ENCODE measurements at regions not wholly inside any gene's neighbourhood (a gene's known extent, or its start where the extent isn't known, plus 50 kb on each side); places are given as distances from the start of the nearest gene placed in this dataset.

DNA sequence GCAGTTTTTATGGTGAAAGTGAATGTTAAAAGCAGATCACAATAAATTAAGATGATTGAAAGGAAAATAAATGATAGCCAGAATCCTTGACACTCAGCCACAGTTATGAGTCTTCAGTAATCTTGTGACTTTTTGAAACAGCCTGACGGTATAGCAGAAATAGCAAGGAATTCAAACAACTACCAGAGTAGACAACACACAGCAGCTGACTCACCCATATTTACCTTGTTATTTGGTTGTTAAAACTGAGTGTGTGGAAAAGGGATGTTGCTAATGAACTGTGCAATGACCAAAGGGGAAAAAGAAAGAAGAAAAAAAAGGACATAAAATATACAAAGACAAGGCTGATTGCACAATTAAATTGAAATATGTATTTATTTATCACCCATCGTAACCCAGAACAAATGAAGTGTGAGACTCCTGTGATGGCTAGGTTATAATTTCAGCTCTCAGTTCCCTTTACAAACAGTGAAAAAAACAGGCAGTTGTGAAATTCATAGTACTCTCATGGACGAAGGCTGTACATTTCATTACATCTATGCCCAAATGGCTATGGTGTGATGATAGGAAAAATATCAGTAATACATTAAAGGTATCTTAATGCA is 1023.0 kb upstream of the SORCS1 start (continued):
- TF ChIP-seq POLR2AphosphoS5 (IDR thresholded peaks at IDR 0.05; ENCODE audit: low read depth, low read length): no peak
- TF ChIP-seq FOSL1 (IDR thresholded peaks at IDR 0.05; ENCODE audit: low read depth): no peak
- TF ChIP-seq ZFX (IDR thresholded peaks at IDR 0.05): no peak
- no peak for TF ChIP-seq EGR1 (IDR thresholded peaks at IDR 0.05; ENCODE audit: low read depth)

DNA sequence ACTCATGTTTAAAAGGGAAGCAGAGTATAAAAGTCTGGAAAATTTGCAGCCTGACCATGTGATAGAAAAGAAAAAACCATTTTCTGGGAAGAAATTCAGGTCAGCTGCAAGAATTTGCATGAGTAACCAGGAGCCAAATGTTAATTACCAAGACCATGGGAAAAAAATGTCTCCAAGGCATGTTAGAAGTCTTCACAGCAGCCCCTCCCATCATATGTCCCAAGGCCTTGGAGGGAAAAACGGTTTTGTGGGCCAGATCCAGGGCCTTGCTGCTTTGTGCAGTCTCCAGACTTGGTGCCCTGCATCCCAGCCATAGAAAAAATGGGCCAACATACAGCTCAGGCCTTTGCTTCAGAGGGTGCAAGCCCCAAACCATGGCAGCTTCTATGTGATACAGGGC is 1019.6 kb upstream of the SORCS1 start:
- POLR2A ChIA-PET: no interaction called here
- Histone ChIP-seq H3K79me2 (ENCODE audit: insufficient read depth, low read length) (no peaks in the 10 kb centered on the region), H3K27me3 (ENCODE audit: insufficient read depth, low read length) (no peaks in the 10 kb centered on the region), H3K27ac (ENCODE audit: low read depth, low read length) (no peak overlapping the region), H3K9me2 (ENCODE audit: insufficient read depth) (no peaks in the 10 kb centered on the region), H2AFZ (ENCODE audit: low read depth, low read length, poor library complexity, severe bottlenecking) (no peak overlapping the region), H3K4me3 (replicated peaks in 1 of 2; ENCODE audit: low read depth in 1 of 2, low read length in 2 of 2) (no peak overlapping the region), H3K9me3 (ENCODE audit: control insufficient read depth in 1 of 2, insufficient read depth in 1 of 2, low read depth in 1 of 2, low read length in 2 of 2) (peaks cover 50 to 64% of the 10 kb centered on the region in 2 experiments; a peak in 3 of 4 replicates), H3K36me3 (ENCODE audit: control insufficient read depth in 1 of 2, insufficient read depth in 2 of 2, low read length in 2 of 2) (no peaks in the 10 kb centered on the region), H3K4me1 (ENCODE audit: control insufficient read depth in 1 of 2, insufficient read depth in 2 of 2, low read length in 2 of 2) (no peaks in the 10 kb centered on the region), H4K20me1 (ENCODE audit: insufficient read depth) (no peaks in the 10 kb centered on the region), H3K9ac (ENCODE audit: low read length) (no peak overlapping the region), H3K4me2 (ENCODE audit: low read length) (no peak overlapping the region)
- BruUV-seq (replicated peaks): no TSS peak
- DNase-seq (ENCODE audit: low read depth, low spot score) (no peak), ATAC-seq (no peak)
- CTCF ChIA-PET: no interaction called here
- TF ChIP-seq, protein P1, sequence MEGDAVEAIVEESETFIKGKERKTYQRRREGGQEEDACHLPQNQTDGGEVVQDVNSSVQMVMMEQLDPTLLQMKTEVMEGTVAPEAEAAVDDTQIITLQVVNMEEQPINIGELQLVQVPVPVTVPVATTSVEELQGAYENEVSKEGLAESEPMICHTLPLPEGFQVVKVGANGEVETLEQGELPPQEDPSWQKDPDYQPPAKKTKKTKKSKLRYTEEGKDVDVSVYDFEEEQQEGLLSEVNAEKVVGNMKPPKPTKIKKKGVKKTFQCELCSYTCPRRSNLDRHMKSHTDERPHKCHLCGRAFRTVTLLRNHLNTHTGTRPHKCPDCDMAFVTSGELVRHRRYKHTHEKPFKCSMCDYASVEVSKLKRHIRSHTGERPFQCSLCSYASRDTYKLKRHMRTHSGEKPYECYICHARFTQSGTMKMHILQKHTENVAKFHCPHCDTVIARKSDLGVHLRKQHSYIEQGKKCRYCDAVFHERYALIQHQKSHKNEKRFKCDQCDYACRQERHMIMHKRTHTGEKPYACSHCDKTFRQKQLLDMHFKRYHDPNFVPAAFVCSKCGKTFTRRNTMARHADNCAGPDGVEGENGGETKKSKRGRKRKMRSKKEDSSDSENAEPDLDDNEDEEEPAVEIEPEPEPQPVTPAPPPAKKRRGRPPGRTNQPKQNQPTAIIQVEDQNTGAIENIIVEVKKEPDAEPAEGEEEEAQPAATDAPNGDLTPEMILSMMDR (IDR thresholded peaks at IDR 0.05 in 2 of 3, conservative IDR thresholded peaks at IDR 0.05 in 1 of 3; ENCODE audit: borderline replicate concordance in 1 of 3, insufficient read depth in 1 of 3, low read depth in 2 of 3, low read length in 2 of 3): no peak
- TF ChIP-seq POLR2AphosphoS5 (IDR thresholded peaks at IDR 0.05; ENCODE audit: low read depth, low read length): no peak
- TF ChIP-seq FOSL1 (IDR thresholded peaks at IDR 0.05; ENCODE audit: low read depth): no peak
- no peak for TF ChIP-seq ELF1 (IDR thresholded peaks at IDR 0.05; ENCODE audit: borderline replicate concordance, low read depth)
- TF ChIP-seq ZNF274 (IDR thresholded peaks at IDR 0.05; ENCODE audit: low read depth, low read length): no peak
- no peak for TF ChIP-seq JUND (IDR thresholded peaks at IDR 0.05)
- no peak for TF ChIP-seq POLR2A (IDR thresholded peaks at IDR 0.05; ENCODE audit: borderline replicate concordance, extremely low read depth, insufficient read depth, insufficient read length)
- no peak for TF ChIP-seq TCF7L2 (IDR thresholded peaks at IDR 0.05; ENCODE audit: borderline replicate concordance, extremely low read depth, insufficient read depth, insufficient read length)
- TF ChIP-seq, protein P2, sequence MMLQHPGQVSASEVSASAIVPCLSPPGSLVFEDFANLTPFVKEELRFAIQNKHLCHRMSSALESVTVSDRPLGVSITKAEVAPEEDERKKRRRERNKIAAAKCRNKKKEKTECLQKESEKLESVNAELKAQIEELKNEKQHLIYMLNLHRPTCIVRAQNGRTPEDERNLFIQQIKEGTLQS (IDR thresholded peaks at IDR 0.05): no peak
- no peak for TF ChIP-seq RAD21 (IDR thresholded peaks at IDR 0.05; ENCODE audit: low read depth)
- TF ChIP-seq EZH2 (IDR thresholded peaks at IDR 0.05): no peak
- TF ChIP-seq YY1 (IDR thresholded peaks at IDR 0.05; ENCODE audit: extremely low read depth, insufficient replicate concordance, low read depth, low read length): no peak
- TF ChIP-seq, protein P3, sequence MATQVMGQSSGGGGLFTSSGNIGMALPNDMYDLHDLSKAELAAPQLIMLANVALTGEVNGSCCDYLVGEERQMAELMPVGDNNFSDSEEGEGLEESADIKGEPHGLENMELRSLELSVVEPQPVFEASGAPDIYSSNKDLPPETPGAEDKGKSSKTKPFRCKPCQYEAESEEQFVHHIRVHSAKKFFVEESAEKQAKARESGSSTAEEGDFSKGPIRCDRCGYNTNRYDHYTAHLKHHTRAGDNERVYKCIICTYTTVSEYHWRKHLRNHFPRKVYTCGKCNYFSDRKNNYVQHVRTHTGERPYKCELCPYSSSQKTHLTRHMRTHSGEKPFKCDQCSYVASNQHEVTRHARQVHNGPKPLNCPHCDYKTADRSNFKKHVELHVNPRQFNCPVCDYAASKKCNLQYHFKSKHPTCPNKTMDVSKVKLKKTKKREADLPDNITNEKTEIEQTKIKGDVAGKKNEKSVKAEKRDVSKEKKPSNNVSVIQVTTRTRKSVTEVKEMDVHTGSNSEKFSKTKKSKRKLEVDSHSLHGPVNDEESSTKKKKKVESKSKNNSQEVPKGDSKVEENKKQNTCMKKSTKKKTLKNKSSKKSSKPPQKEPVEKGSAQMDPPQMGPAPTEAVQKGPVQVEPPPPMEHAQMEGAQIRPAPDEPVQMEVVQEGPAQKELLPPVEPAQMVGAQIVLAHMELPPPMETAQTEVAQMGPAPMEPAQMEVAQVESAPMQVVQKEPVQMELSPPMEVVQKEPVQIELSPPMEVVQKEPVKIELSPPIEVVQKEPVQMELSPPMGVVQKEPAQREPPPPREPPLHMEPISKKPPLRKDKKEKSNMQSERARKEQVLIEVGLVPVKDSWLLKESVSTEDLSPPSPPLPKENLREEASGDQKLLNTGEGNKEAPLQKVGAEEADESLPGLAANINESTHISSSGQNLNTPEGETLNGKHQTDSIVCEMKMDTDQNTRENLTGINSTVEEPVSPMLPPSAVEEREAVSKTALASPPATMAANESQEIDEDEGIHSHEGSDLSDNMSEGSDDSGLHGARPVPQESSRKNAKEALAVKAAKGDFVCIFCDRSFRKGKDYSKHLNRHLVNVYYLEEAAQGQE (IDR thresholded peaks at IDR 0.05; ENCODE audit: low read depth): no peak
- RAD21 ChIA-PET (ENCODE audit: low non-redundant PET in 1 of 2, low total read pairs in 2 of 2, uncharacterized antibody in 2 of 2, unreplicated experiment in 2 of 2): no interaction called here
- intact Hi-C loops (cut with micrococcal nuclease): no loop called here

All from HCT116 (cell line).